HepG2 (cell line): ENCODE measurements at regions not wholly inside any gene's neighbourhood (a gene's known extent, or its start where the extent isn't known, plus 50 kb on each side); places are given as distances from the start of the nearest gene placed in this dataset.

Experiments
- ATAC-seq: fragments of 200-7000 bp; cut with Tn5 transposase; 3 replicates; pipeline ENCODE4 v1.9.1; 2020; ENCODE audit warnings: mild to moderate bottlenecking, moderate library complexity
- BruUV-seq: library from RNA; stranded (reverse); fragments of 400-500 nt; replicated peaks from 2 replicates; lab custom pipeline; 2021; lab: Mats Ljungman, UMichigan
- CTCF ChIA-PET: fragments of 300-600 bp; formaldehyde crosslinking; extraction: SDS; loops from one replicate; lab custom pipeline; 2021; ENCODE audit warnings: low total read pairs, inconsistent platforms, low intra/inter-chr PET ratio; lab: Yijun Ruan, JAX
- POLR2A ChIA-PET: fragments of 350-600 bp; sonication (Branson Sonifier 250); formaldehyde crosslinking; loops from one replicate; lab custom pipeline; 2020; ENCODE audit warnings: antibody characterized with exemption, inconsistent platforms; lab: Yijun Ruan, JAX
- DNase-seq: peaks from one replicate; pipeline ENCODE4 v3.0.0-alpha.2; 2015; ENCODE audit warnings: low spot score
- FAIRE-seq: peaks from 3 replicates; lab custom pipeline; 2011; peaks lifted over from hg19 to GRCh38; lab: Jason Lieb, UNC
- H2AFZ ChIP-seq: one replicate; pipeline ENCODE4 v1.6.1; 2011; ENCODE audit warnings: low read length, inconsistent platforms
- H3K27ac ChIP-seq: fragments of 300-600 bp; 3 replicates; pipeline ENCODE4 v1.8.0; 2011; ENCODE audit warnings: mixed run types, mild to moderate bottlenecking, mixed read lengths, low read length, inconsistent platforms; ENCODE audit not compliant: insufficient read depth; ENCODE audit errors: extremely low read length
- H3K27me3 ChIP-seq, 2 experiments: fragments of 200-600 bp in 1 of 2; 2 replicates in 1 of 2; 3 replicates in 1 of 2; pipeline versions ENCODE4 v1.6.0 to v1.8.0; 2011; ENCODE audit warnings: low read length in 2 of 2, mild to moderate bottlenecking in 2 of 2, moderate library complexity in 2 of 2, inconsistent platforms in 1 of 2; ENCODE audit not compliant: insufficient read depth in 2 of 2, control insufficient read depth in 1 of 2
- H3K36me3 ChIP-seq, 2 experiments: fragments of 200-600 bp in 1 of 2; replicated peaks in 1 of 2; 2 replicates in 1 of 2; 3 replicates in 1 of 2; pipeline versions ENCODE4 v1.5.1 to v1.8.0; 2011; ENCODE audit warnings: low read length in 2 of 2, inconsistent platforms in 1 of 2; ENCODE audit not compliant: insufficient read depth in 2 of 2, control insufficient read depth in 1 of 2
- H3K4me1 ChIP-seq: 2 replicates; pipeline ENCODE4 v1.5.1; 2012; ENCODE audit warnings: low read length, inconsistent platforms; ENCODE audit not compliant: insufficient read depth
- H3K4me2 ChIP-seq: 2 replicates; pipeline ENCODE4 v1.6.0; 2011; ENCODE audit warnings: low read depth, low read length, inconsistent platforms
- H3K4me3 ChIP-seq, 3 experiments: fragments of 200-600 bp in 1 of 3; sonication (generic), shearing (Covaris generic) in 1 of 3; replicated peaks in 1 of 3; 2 replicates each; pipeline ENCODE4 v1.5.1; 2011 to 2016; ENCODE audit warnings: low read length in 3 of 3, inconsistent platforms in 2 of 3, low read depth in 2 of 3, mild to moderate bottlenecking in 2 of 3, control low read depth in 1 of 3, mixed read lengths in 1 of 3; ENCODE audit not compliant: insufficient read depth in 1 of 3
- H3K79me2 ChIP-seq: one replicate; pipeline ENCODE4 v1.6.1; 2011; ENCODE audit warnings: low read length, inconsistent platforms; ENCODE audit not compliant: insufficient read depth
- H3K9ac ChIP-seq: 2 replicates; pipeline ENCODE4 v1.6.0; 2011; ENCODE audit warnings: mild to moderate bottlenecking, low read depth, low read length, inconsistent platforms; ENCODE audit not compliant: insufficient read depth
- H3K9me3 ChIP-seq: 2 replicates; pipeline ENCODE4 v1.5.1; 2012; ENCODE audit warnings: mild to moderate bottlenecking, low read length
- H4K20me1 ChIP-seq: 2 replicates; pipeline ENCODE4 v1.6.0; 2011; ENCODE audit warnings: inconsistent platforms, mild to moderate bottlenecking, low read length, moderate library complexity; ENCODE audit not compliant: insufficient read depth
- HDAC1 ChIP-seq: sonication (generic); formaldehyde crosslinking; IDR thresholded peaks from 2 replicates; pipeline ENCODE4 v1.5.1; 2020; ENCODE audit warnings: mild to moderate bottlenecking, missing genetic modification reagents
- HIVEP1 ChIP-seq: sonication (generic); formaldehyde crosslinking; IDR thresholded peaks from 2 replicates; pipeline ENCODE4 v1.4.0; 2020; ENCODE audit warnings: mild to moderate bottlenecking, missing genetic modification reagents
- JARID2 ChIP-seq: sonication (generic); formaldehyde crosslinking; IDR thresholded peaks from 2 replicates; pipeline ENCODE4 v1.8.1; 2023; ENCODE audit warnings: missing genetic modification reagents, inconsistent platforms; ENCODE audit not compliant: insufficient replicate concordance
- NFE2 ChIP-seq: sonication (generic); formaldehyde crosslinking; IDR thresholded peaks from 2 replicates; pipeline ENCODE4 v1.4.0; 2020; ENCODE audit warnings: missing genetic modification reagents
- NFE2L2 ChIP-seq: fragments of 150-350 bp; IDR thresholded peaks from 2 replicates; pipeline ENCODE4 v1.6.1; 2014; ENCODE audit warnings: low read length
- SMARCE1 ChIP-seq: fragments of 450-650 bp; IDR thresholded peaks from 2 replicates; pipeline ENCODE4 v1.6.1; 2017; ENCODE audit warnings: borderline replicate concordance
- ZFX ChIP-seq: sonication (generic); formaldehyde crosslinking; IDR thresholded peaks from 2 replicates; pipeline ENCODE4 v1.4.0; 2020; ENCODE audit warnings: mild to moderate bottlenecking, low read depth, missing genetic modification reagents, moderate library complexity
- ZFYVE20 ChIP-seq: sonication (generic); formaldehyde crosslinking; IDR thresholded peaks from 2 replicates; pipeline ENCODE4 v1.8.0; 2023; ENCODE audit warnings: low read depth, mild to moderate bottlenecking, moderate library complexity, missing genetic modification reagents, borderline replicate concordance
- ZNF282 ChIP-seq: fragments of 450-650 bp; IDR thresholded peaks from 2 replicates; pipeline ENCODE4 v1.6.1; 2018; ENCODE audit not compliant: partially characterized antibody
- WGBS: methylation state at CpG from one replicate; pipeline ENCODE4 v1.1.6; 2017; ENCODE audit warnings: low lambda C conversion rate; 5-methylcytosine and 5-hydroxymethylcytosine counted together
- in situ Hi-C: cut with HindIII; loops from 2 replicates; pipeline ENCODE4 v1.10.0; 2017; ENCODE audit warnings: low pct_unique_long_range_greater_than_20kb; ENCODE audit not compliant: extremely low pct_ligation_motif_present
- intact Hi-C: fragments of 100-400 bp; cut with micrococcal nuclease; formaldehyde crosslinking; loops from one replicate; pipeline ENCODE4 v1.10.0; 2022; ENCODE audit not compliant: unreplicated experiment
- TF ChIP-seq, protein P1 (sequence below): sonication (generic); formaldehyde crosslinking; IDR thresholded peaks from 2 replicates; pipeline ENCODE4 v1.5.0; 2020; ENCODE audit warnings: mild to moderate bottlenecking, missing genetic modification reagents
- TF ChIP-seq, protein P2 (sequence below): sonication (generic); formaldehyde crosslinking; IDR thresholded peaks from 2 replicates; pipeline ENCODE4 v1.5.0; 2020; ENCODE audit warnings: mild to moderate bottlenecking, low read depth, missing genetic modification reagents, borderline replicate concordance

DNA sequence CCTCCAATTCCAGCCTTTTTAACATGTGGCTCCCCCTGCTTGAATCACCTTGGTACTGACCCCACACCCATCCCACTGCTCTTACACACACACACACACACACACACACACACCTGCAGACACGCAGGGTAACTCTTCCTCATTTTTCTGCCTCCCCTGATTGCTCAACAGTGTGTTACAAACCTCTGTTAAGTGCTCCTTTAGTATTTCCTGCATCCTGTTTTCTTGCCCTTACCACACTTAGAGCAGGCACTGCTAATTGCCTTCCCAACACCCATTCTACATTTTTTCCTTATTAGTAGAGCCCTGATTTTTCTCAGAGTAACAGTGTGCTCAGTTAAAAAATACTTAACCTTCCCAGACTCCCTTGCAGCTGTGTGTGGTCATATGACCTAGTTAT is 184.0 kb downstream of the EBLN2 start (continued):
- TF ChIP-seq ZFYVE20 (no peak), ZNF282 (no peak), SMARCE1 (no peak), HDAC1 (CRISPR knock-in tag) (no peak)
- TF ChIP-seq, all 625 proteins: peak for 0

DNA sequence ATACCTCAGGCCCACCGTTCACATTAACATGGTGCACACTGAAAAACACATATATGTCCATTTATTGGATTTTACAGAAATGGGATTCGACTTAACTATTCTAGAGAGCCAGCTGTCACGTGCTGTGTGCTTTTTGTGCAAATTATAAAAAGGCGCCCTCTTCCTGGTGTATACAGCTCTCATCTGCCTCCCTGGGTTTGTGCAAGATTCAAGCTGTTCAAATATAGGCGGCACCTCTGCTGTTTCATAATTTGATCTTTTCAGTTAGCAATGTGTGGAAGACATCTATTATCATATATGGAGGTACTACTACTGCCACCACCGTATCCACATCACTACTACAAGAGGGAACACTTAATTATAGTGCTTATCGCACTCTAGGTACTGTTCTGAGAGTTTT is 187.6 kb downstream of the EBLN2 start:
- no peak overlapping the region for H3K4me2 ChIP-seq
- in situ Hi-C loops (no loop called here), intact Hi-C loops (no loop called here)
- no peaks in the 10 kb centered on the region; a peak in 1 of 5 replicates for H3K27me3 ChIP-seq
- no peaks in the 10 kb centered on the region for H3K79me2 ChIP-seq
- H4K20me1 ChIP-seq = no peaks in the 10 kb centered on the region
- POLR2A ChIA-PET = no interaction called here
- no peak overlapping the region for H3K4me3 ChIP-seq
- H3K4me1 ChIP-seq = no peaks in the 10 kb centered on the region
- no peak for ATAC-seq
- H2AFZ ChIP-seq = no peak overlapping the region
- H3K27ac ChIP-seq = no peak overlapping the region
- DNase-seq = no peak
- FAIRE-seq = no peak
- no peak for TF ChIP-seq JARID2 (CRISPR knock-in tag)
- no peak for TF ChIP-seq HIVEP1 (CRISPR knock-in tag)
- no peak for TF ChIP-seq NFE2L2
- TF ChIP-seq, protein P1, sequence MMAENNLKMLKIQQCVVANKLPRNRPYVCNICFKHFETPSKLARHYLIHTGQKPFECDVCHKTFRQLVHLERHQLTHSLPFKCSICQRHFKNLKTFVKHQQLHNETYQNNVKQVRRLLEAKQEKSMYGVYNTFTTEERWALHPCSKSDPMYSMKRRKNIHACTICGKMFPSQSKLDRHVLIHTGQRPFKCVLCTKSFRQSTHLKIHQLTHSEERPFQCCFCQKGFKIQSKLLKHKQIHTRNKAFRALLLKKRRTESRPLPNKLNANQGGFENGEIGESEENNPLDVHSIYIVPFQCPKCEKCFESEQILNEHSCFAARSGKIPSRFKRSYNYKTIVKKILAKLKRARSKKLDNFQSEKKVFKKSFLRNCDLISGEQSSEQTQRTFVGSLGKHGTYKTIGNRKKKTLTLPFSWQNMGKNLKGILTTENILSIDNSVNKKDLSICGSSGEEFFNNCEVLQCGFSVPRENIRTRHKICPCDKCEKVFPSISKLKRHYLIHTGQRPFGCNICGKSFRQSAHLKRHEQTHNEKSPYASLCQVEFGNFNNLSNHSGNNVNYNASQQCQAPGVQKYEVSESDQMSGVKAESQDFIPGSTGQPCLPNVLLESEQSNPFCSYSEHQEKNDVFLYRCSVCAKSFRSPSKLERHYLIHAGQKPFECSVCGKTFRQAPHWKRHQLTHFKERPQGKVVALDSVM (CRISPR knock-in tag) = no peak
- TF ChIP-seq NFE2 (CRISPR knock-in tag) = no peak
- no peak for TF ChIP-seq ZFX (CRISPR knock-in tag)
- TF ChIP-seq, protein P2, sequence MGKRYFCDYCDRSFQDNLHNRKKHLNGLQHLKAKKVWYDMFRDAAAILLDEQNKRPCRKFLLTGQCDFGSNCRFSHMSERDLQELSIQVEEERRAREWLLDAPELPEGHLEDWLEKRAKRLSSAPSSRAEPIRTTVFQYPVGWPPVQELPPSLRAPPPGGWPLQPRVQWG (CRISPR knock-in tag) = no peak
- CTCF ChIA-PET = no interaction called here
- H3K9me3 ChIP-seq = no peaks in the 10 kb centered on the region
- no TSS peak for BruUV-seq
- WGBS = 48% methylated on average over 7 of the region's 7 CpGs
- H3K36me3 ChIP-seq = no peaks in the 10 kb centered on the region
- H3K9ac ChIP-seq = no peak overlapping the region
